DND-41 (cell line): ENCODE measurements at regions not wholly inside any gene's neighbourhood (a gene's known extent, or its start where the extent isn't known, plus 50 kb on each side); places are given as distances from the start of the nearest gene placed in this dataset.

Source experiments
- ATAC-seq: fragments of 200-7000 bp; cut with Tn5 transposase; 3 replicates; pipeline ENCODE4 v1.9.1; 2021; ENCODE audit warnings: low read depth; ENCODE audit not compliant: insufficient read depth
- DNase-seq: peaks from one replicate; pipeline ENCODE4 v3.0.0-alpha.2; 2020
- H2AFZ ChIP-seq: 2 replicates; pipeline ENCODE4 v1.6.0; 2012; ENCODE audit warnings: low read depth, low read length
- H3K27ac ChIP-seq: 2 replicates; pipeline ENCODE4 v1.5.1; 2012; ENCODE audit warnings: low read length, inconsistent platforms
- H3K27me3 ChIP-seq: fragments of 200-600 bp; sonication (generic); 2 replicates; pipeline ENCODE4 v1.6.0; 2012; ENCODE audit warnings: low read length, mild to moderate bottlenecking, inconsistent platforms; ENCODE audit not compliant: insufficient read depth, poor library complexity
- H3K36me3 ChIP-seq: 2 replicates; pipeline ENCODE4 v1.5.1; 2012; ENCODE audit warnings: low read length, inconsistent platforms; ENCODE audit not compliant: insufficient read depth
- H3K4me1 ChIP-seq: 2 replicates; pipeline ENCODE4 v1.5.1; 2012; ENCODE audit warnings: mild to moderate bottlenecking, low read length; ENCODE audit not compliant: insufficient read depth
- H3K4me2 ChIP-seq: 2 replicates; pipeline ENCODE4 v1.6.0; 2012; ENCODE audit warnings: mild to moderate bottlenecking, moderate library complexity, low read length, inconsistent platforms; ENCODE audit not compliant: insufficient read depth
- H3K4me3 ChIP-seq, 2 experiments: fragments of 200-600 bp in 1 of 2; shearing (Covaris generic) in 1 of 2; 2 replicates each; pipeline ENCODE4 v1.5.1; 2012 to 2016; ENCODE audit warnings: inconsistent platforms in 2 of 2, low read length in 2 of 2, mild to moderate bottlenecking in 2 of 2, low read depth in 1 of 2, moderate library complexity in 1 of 2
- H3K79me2 ChIP-seq: 2 replicates; pipeline ENCODE4 v1.6.0; 2012; ENCODE audit warnings: low read length, inconsistent platforms; ENCODE audit not compliant: insufficient read depth
- H3K9ac ChIP-seq: 2 replicates; pipeline ENCODE4 v1.6.0; 2012; ENCODE audit warnings: low read depth, mild to moderate bottlenecking, inconsistent platforms, low read length, moderate library complexity
- H3K9me3 ChIP-seq: 2 replicates; pipeline ENCODE4 v1.5.1; 2012; ENCODE audit warnings: low read length, moderate library complexity, mild to moderate bottlenecking, inconsistent platforms; ENCODE audit not compliant: insufficient read depth, severe bottlenecking
- H4K20me1 ChIP-seq: 2 replicates; pipeline ENCODE4 v1.6.0; 2012; ENCODE audit warnings: low read length; ENCODE audit not compliant: insufficient read depth
- EZH2 ChIP-seq: IDR thresholded peaks from 3 replicates; pipeline ENCODE4 v1.6.1; 2012; ENCODE audit warnings: borderline replicate concordance, low read depth, mild to moderate bottlenecking, moderate library complexity, low read length, inconsistent platforms; ENCODE audit not compliant: severe bottlenecking
- TF ChIP-seq, protein P1 (sequence below): IDR thresholded peaks from 2 replicates; pipeline ENCODE4 v1.5.1; 2012; ENCODE audit warnings: borderline replicate concordance, low read length, moderate library complexity, mild to moderate bottlenecking; ENCODE audit not compliant: poor library complexity, severe bottlenecking; ENCODE audit errors: extremely low read depth

DNA sequence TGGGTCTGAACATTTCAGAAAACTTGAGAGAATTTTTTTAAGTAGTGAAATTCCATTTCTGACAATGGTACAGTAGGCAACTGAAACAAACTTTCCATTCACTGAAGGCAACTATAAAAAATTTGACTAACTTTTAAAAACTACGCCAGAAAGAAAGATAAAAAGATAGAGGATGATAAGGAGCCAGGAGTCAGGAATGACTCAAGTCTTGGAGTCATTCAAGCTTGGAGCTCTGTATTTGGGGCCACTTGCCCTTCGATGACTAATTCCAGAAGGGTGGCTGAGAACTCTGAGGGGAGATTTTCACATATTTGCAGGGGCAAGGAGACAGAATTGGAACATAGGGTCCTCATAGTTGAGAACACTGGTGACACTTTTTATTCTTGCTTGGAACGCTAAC is 1083.2 kb upstream of the CNTN5 start:
- no peak for TF ChIP-seq EZH2
- TF ChIP-seq, protein P1, sequence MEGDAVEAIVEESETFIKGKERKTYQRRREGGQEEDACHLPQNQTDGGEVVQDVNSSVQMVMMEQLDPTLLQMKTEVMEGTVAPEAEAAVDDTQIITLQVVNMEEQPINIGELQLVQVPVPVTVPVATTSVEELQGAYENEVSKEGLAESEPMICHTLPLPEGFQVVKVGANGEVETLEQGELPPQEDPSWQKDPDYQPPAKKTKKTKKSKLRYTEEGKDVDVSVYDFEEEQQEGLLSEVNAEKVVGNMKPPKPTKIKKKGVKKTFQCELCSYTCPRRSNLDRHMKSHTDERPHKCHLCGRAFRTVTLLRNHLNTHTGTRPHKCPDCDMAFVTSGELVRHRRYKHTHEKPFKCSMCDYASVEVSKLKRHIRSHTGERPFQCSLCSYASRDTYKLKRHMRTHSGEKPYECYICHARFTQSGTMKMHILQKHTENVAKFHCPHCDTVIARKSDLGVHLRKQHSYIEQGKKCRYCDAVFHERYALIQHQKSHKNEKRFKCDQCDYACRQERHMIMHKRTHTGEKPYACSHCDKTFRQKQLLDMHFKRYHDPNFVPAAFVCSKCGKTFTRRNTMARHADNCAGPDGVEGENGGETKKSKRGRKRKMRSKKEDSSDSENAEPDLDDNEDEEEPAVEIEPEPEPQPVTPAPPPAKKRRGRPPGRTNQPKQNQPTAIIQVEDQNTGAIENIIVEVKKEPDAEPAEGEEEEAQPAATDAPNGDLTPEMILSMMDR, result no peak
- Histone ChIP-seq H3K4me1 (no peaks in the 10 kb centered on the region), H3K36me3 (no peaks in the 10 kb centered on the region), H3K9me3 (no peaks in the 10 kb centered on the region), H3K79me2 (no peaks in the 10 kb centered on the region), H3K4me2 (no peak overlapping the region), H2AFZ (no peak overlapping the region), H3K4me3 (no peak overlapping the region), H4K20me1 (no peaks in the 10 kb centered on the region), H3K27ac (no peak overlapping the region), H3K9ac (no peak overlapping the region), H3K27me3 (no peaks in the 10 kb centered on the region)
- no peak for DNase-seq
- no peak for ATAC-seq

DNA sequence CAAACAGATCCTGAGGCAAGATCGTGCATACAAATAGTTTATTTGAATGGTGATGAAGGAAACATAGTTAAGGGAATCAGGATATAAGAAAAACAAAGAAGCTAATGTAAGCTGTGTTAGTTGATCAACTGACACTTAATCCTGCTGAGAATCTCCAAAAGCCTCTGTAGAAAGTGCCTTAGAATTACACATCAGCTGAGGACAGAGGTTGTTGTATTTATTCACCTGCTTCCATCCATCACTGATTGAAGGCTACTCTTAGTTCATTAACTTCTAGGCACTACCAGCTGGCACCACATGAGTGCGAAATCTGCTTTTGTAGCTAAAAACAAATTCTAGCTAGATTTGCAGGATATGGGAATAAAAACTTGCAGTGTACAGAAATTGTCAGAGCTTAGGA is 1082.0 kb upstream of the CNTN5 start:
- H3K4me2 ChIP-seq, result no peak overlapping the region
- H3K79me2 ChIP-seq, result no peaks in the 10 kb centered on the region
- no peak overlapping the region for H3K27ac ChIP-seq
- ATAC-seq (no peak), DNase-seq (no peak)
- no peaks in the 10 kb centered on the region for H3K9me3 ChIP-seq
- no peak overlapping the region for H2AFZ ChIP-seq
- H3K4me1 ChIP-seq, result no peaks in the 10 kb centered on the region
- no peaks in the 10 kb centered on the region for H3K27me3 ChIP-seq
- no peak overlapping the region for H3K4me3 ChIP-seq
- H4K20me1 ChIP-seq, result no peaks in the 10 kb centered on the region
- H3K9ac ChIP-seq, result no peak overlapping the region
- TF ChIP-seq EZH2, result no peak
- TF ChIP-seq, protein P1, result no peak
- H3K36me3 ChIP-seq, result no peaks in the 10 kb centered on the region

DNA sequence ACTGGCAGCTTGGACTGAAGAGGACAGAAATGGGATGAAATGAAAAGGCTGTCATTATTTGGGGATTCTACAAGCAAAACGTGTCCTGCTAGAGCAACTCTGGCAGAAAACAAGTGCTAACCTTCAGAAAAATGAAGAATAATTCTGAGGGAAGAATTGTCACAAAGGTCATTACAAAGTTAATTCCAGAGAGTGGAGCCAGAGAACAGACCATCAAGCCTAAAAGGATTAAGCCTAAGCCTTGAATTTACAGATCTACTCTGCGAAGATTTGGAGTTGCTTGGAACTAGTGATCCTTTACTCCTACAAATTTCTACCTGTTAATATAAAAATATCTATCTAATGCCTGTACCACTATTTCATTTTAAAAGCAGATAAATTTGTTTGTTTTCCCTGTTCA is 1077.3 kb upstream of the CNTN5 start:
- H3K27me3 ChIP-seq, result no peaks in the 10 kb centered on the region
- no peak overlapping the region for H3K9ac ChIP-seq
- no peaks in the 10 kb centered on the region for H3K36me3 ChIP-seq
- no peaks in the 10 kb centered on the region for H3K4me1 ChIP-seq
- H3K9me3 ChIP-seq, result no peaks in the 10 kb centered on the region
- no peak for DNase-seq
- TF ChIP-seq EZH2, result no peak
- no peak for ATAC-seq
- H3K4me2 ChIP-seq, result no peak overlapping the region
- H4K20me1 ChIP-seq, result no peaks in the 10 kb centered on the region
- H3K79me2 ChIP-seq, result no peaks in the 10 kb centered on the region
- no peak overlapping the region for H2AFZ ChIP-seq
- H3K4me3 ChIP-seq, result no peak overlapping the region
- no peak overlapping the region for H3K27ac ChIP-seq

DNA sequence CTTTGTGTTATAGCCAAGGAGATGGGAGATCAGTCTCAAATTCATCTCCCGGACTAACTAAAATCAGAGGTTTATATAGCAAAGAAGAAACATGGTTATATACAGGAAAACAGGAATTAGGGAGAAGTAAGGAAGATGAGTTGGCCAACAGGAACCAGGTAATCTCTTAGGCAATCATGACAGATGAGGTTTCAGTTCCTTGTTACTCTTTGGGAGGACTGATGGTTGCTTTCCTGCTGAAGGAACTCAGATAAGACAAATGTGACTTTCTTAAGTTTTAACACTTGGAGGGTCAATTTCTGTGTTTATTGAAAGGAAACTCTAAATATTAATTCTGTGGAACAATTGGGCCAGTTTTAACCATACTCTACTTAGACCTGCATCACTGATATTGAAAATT is 1072.0 kb upstream of the CNTN5 start:
- DNase-seq, result no peak
- no peaks in the 10 kb centered on the region for H3K9me3 ChIP-seq

More for the DNA sequence above, 1072.0 kb upstream of the CNTN5 start:
- H3K9ac ChIP-seq, result no peak overlapping the region
- no peaks in the 10 kb centered on the region for H4K20me1 ChIP-seq
- TF ChIP-seq, protein P1, result no peak
- no peaks in the 10 kb centered on the region for H3K27me3 ChIP-seq
- no peaks in the 10 kb centered on the region for H3K36me3 ChIP-seq
- H3K4me1 ChIP-seq, result no peaks in the 10 kb centered on the region
- no peak overlapping the region for H3K4me2 ChIP-seq
- no peak for ATAC-seq
- no peaks in the 10 kb centered on the region for H3K79me2 ChIP-seq
- H3K4me3 ChIP-seq, result no peak overlapping the region
- no peak overlapping the region for H2AFZ ChIP-seq
- no peak overlapping the region for H3K27ac ChIP-seq
